ENCODE measurements at regions not wholly inside any gene's neighbourhood (a gene's known extent, or its start where the extent isn't known, plus 50 kb on each side); places are given as distances from the start of the nearest gene placed in this dataset.

GRCh38 chr5:2482778-2483177, 268.7 kb downstream of the IRX2 start:
- DNase-seq (no peak), ATAC-seq (no peak)
- TF ChIP-seq CTCF (IDR thresholded peaks at IDR 0.05): no peak
- intact Hi-C loops (cut with DNase I, micrococcal nuclease): no loop called here
- no peaks in the 10 kb centered on the region for H3K36me3 ChIP-seq (ENCODE audit: low read depth)
- peaks cover 41% of the 10 kb centered on the region for H3K9me3 ChIP-seq
- H3K4me3 ChIP-seq: no peak overlapping the region
- H3K4me1 ChIP-seq (ENCODE audit: low read depth): no peaks in the 10 kb centered on the region

GRCh38 chr5:2480871-2481270, 270.6 kb downstream of the IRX2 start:
- TF ChIP-seq CTCF (IDR thresholded peaks at IDR 0.05): no peak
- Histone ChIP-seq H3K36me3 (ENCODE audit: low read depth) (no peaks in the 10 kb centered on the region), H3K4me3 (no peak overlapping the region), H3K4me1 (ENCODE audit: low read depth) (no peaks in the 10 kb centered on the region), H3K9me3 (peaks cover 47% of the 10 kb centered on the region)
- intact Hi-C loops (cut with DNase I, micrococcal nuclease): no loop called here
- DNase-seq (no peak), ATAC-seq (no peak)

- ATAC-seq: no peak
- Histone ChIP-seq H3K36me3 (ENCODE audit: low read depth) (no peaks in the 10 kb centered on the region), H3K4me3 (no peak overlapping the region), H3K9me3 (peaks cover 25% of the 10 kb centered on the region), H3K4me1 (ENCODE audit: low read depth) (no peaks in the 10 kb centered on the region)
- intact Hi-C loops (cut with DNase I, micrococcal nuclease): no loop called here
- no peak for DNase-seq
- TF ChIP-seq CTCF (IDR thresholded peaks at IDR 0.05): no peak
Observed at GRCh38 chr5:2475902-2476301, 275.6 kb downstream of the IRX2 start.

- no peak for DNase-seq
- intact Hi-C loops (cut with DNase I, micrococcal nuclease): no loop called here
- Histone ChIP-seq H3K4me3 (no peak overlapping the region), H3K36me3 (ENCODE audit: low read depth) (no peaks in the 10 kb centered on the region), H3K9me3 (peaks cover 18% of the 10 kb centered on the region), H3K4me1 (ENCODE audit: low read depth) (no peaks in the 10 kb centered on the region)
- ATAC-seq: no peak
- TF ChIP-seq CTCF (IDR thresholded peaks at IDR 0.05): no peak
Observed at GRCh38 chr5:2472670-2473069, 278.8 kb downstream of the IRX2 start.

- H3K4me3 ChIP-seq: no peak overlapping the region
- no peaks in the 10 kb centered on the region for H3K4me1 ChIP-seq (ENCODE audit: low read depth)
- TF ChIP-seq CTCF (IDR thresholded peaks at IDR 0.05): no peak
- no peaks in the 10 kb centered on the region for H3K36me3 ChIP-seq (ENCODE audit: low read depth)
- no peak for ATAC-seq
- intact Hi-C loops (cut with DNase I, micrococcal nuclease): no loop called here
- no peak for DNase-seq
- peaks cover 14% of the 10 kb centered on the region for H3K9me3 ChIP-seq
Observed at GRCh38 chr5:2471152-2471879, 280.2 kb downstream of the IRX2 start.

- H3K36me3 ChIP-seq (ENCODE audit: low read depth): no peaks in the 10 kb centered on the region
- no peak for DNase-seq
- H3K4me3 ChIP-seq: no peak overlapping the region
- intact Hi-C loops (cut with DNase I, micrococcal nuclease): no loop called here
- no peak for TF ChIP-seq CTCF (IDR thresholded peaks at IDR 0.05)
- H3K9me3 ChIP-seq: peaks cover 14% of the 10 kb centered on the region
- ATAC-seq: no peak
- H3K4me1 ChIP-seq (ENCODE audit: low read depth): no peaks in the 10 kb centered on the region
Observed at GRCh38 chr5:2466966-2467365, 284.5 kb downstream of the IRX2 start.

All from mucosa of descending colon (tissue), 3 donors.